Spleen (tissue), 11 donors: ENCODE measurements at regions not wholly inside any gene's neighbourhood (a gene's known extent, or its start where the extent isn't known, plus 50 kb on each side); places are given as distances from the start of the nearest gene placed in this dataset.

Experiments used
- DNase-seq: peaks from one replicate; pipeline ENCODE4 v3.0.0-alpha.2; 2020
- H3K27ac ChIP-seq, 8 donors: fragments of 200-600 bp; sonication (generic) in 7 of 8; 1 replicate in 4 of 8; 2 replicates in 4 of 8; pipeline versions ENCODE4 v1.5.0 to v1.8.0; 2016 to 2021; ENCODE audit warnings: inconsistent platforms in 4 of 8, mild to moderate bottlenecking in 4 of 8, moderate library complexity in 1 of 8
- H3K27me3 ChIP-seq, 7 donors: fragments of 200-600 bp; sonication (generic) in 6 of 7; replicated peaks in 1 of 7; 1 replicate in 4 of 7; 2 replicates in 3 of 7; pipeline versions ENCODE4 v1.5.0 to v1.8.0; 2016 to 2021; ENCODE audit warnings: inconsistent platforms in 3 of 7, mild to moderate bottlenecking in 1 of 7
- H3K36me3 ChIP-seq, 6 donors: fragments of 200-600 bp; sonication (generic) in 5 of 6; 1 replicate in 4 of 6; 2 replicates in 2 of 6; pipeline versions ENCODE4 v1.5.0 to v1.8.0; 2016 to 2021; ENCODE audit warnings: inconsistent platforms in 2 of 6
- H3K4me1 ChIP-seq, 6 donors: fragments of 200-600 bp; sonication (generic) in 5 of 6; 1 replicate in 3 of 6; 2 replicates in 3 of 6; pipeline versions ENCODE4 v1.5.0 to v1.8.0; 2016 to 2021; ENCODE audit warnings: inconsistent platforms in 3 of 6
- H3K4me3 ChIP-seq, 8 donors: fragments of 200-600 bp; sonication (generic) in 7 of 8; 1 replicate in 4 of 8; 2 replicates in 4 of 8; pipeline versions ENCODE4 v1.5.0 to v1.8.0; 2016 to 2021; ENCODE audit warnings: inconsistent platforms in 4 of 8, mild to moderate bottlenecking in 4 of 8, moderate library complexity in 2 of 8
- H3K9me3 ChIP-seq, 8 donors: fragments of 200-600 bp; sonication (generic) in 7 of 8; 1 replicate in 4 of 8; 2 replicates in 4 of 8; pipeline versions ENCODE4 v1.5.0 to v1.8.0; 2016 to 2021; ENCODE audit warnings: inconsistent platforms in 4 of 8
- POLR2A ChIP-seq, 3 donors: fragments of 450-650 bp; IDR thresholded peaks; one replicate each; pipeline ENCODE4 v1.5.1; 2017; ENCODE audit warnings: antibody characterized with exemption in 3 of 3, mild to moderate bottlenecking in 1 of 3
- POLR2AphosphoS5 ChIP-seq, 3 donors: sonication (generic); formaldehyde crosslinking; IDR thresholded peaks; one replicate each; pipeline ENCODE4 v1.5.1; 2017; ENCODE audit warnings: antibody characterized with exemption in 3 of 3
- WGBS, 5 donors: extraction: QIAGEN DNeasy Blood & Tissue Kit in 3 of 5; methylation state at CpG; one replicate each; pipeline versions ENCODE4 v1.1.5 to v1.1.7; 2013 to 2018; 5-methylcytosine and 5-hydroxymethylcytosine counted together
- intact Hi-C: fragments of 100-400 bp; cut with DNase I; formaldehyde crosslinking; loops from one replicate; pipeline ENCODE4 v1.15.0; 2023; ENCODE audit warnings: low total_unique reads
- TF ChIP-seq, protein P1 (sequence below), 11 experiments: fragments of 200-600 bp in 7 of 11; fragments of 450-650 bp in 4 of 11; sonication (generic) in 4 of 11; IDR thresholded peaks in 8 of 11; conservative IDR thresholded peaks in 3 of 11; 1 replicate in 7 of 11; 2 replicates in 4 of 11; pipeline versions ENCODE4 v1.4.0 to v1.8.0; 2016 to 2021; ENCODE audit warnings: antibody characterized with exemption in 11 of 11, inconsistent platforms in 4 of 11, mild to moderate bottlenecking in 1 of 11
- donor health status: healthy with polysubstance abuse.
- donor health status: DM: no; HTN: no; CAD: no; lungs with moderate emphysema.
- donor health status: DM: no; HTN: no; CAD: no.
- donor health status: Bipolar disorder and iron deficiency.
- donor health status: healthy.
- donor health status: DM: no; HTN: no; CAD: no.
- donor health status: DM: yes; HTN: yes; CAD: no.

GRCh38 chr2:88253997-88254396, 83.9 kb downstream of the THNSL2 start:
- TF ChIP-seq, protein P1, sequence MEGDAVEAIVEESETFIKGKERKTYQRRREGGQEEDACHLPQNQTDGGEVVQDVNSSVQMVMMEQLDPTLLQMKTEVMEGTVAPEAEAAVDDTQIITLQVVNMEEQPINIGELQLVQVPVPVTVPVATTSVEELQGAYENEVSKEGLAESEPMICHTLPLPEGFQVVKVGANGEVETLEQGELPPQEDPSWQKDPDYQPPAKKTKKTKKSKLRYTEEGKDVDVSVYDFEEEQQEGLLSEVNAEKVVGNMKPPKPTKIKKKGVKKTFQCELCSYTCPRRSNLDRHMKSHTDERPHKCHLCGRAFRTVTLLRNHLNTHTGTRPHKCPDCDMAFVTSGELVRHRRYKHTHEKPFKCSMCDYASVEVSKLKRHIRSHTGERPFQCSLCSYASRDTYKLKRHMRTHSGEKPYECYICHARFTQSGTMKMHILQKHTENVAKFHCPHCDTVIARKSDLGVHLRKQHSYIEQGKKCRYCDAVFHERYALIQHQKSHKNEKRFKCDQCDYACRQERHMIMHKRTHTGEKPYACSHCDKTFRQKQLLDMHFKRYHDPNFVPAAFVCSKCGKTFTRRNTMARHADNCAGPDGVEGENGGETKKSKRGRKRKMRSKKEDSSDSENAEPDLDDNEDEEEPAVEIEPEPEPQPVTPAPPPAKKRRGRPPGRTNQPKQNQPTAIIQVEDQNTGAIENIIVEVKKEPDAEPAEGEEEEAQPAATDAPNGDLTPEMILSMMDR (IDR thresholded peaks at IDR 0.05 in 8 of 11, conservative IDR thresholded peaks at IDR 0.05 in 3 of 11): no peak
- Histone ChIP-seq H3K4me1 (no peaks in the 10 kb centered on the region), H3K27me3 (peaks cover 0 to 21% (median 0%) of the 10 kb centered on the region in 7 donors), H3K36me3 (no peaks in the 10 kb centered on the region), H3K4me3 (no peak overlapping the region), H3K27ac (no peak overlapping the region), H3K9me3 (no peaks in the 10 kb centered on the region)
- 60 to 79% (median 69%) methylated on average over 1 of the region's 1 CpG for WGBS, 5 donors
- intact Hi-C loops: no loop called here
- DNase-seq: no peak

DNA sequence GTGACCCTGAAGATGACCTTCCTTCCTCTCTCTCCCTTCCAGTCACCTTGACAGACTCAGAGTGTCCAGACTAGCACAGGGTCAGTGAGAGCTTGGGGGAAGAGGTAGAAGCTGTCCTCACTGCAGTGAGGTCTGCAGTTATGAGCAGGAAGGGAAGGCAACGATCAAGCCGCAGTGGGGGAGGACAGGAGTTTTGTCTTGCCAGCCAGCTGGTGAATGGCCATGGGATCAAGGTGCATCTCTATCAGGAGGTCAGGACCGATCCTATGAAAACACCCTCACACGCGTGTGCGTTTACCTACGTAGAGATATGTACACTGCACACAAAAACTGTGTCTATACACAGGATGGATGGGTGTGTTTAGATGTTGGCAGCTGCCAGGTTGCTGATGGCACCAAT, 83.2 kb downstream of the THNSL2 start:
- Histone ChIP-seq H3K9me3 (no peaks in the 10 kb centered on the region), H3K27me3 (peaks cover 0 to 15% (median 0%) of the 10 kb centered on the region in 7 donors), H3K36me3 (no peaks in the 10 kb centered on the region), H3K27ac (no peak overlapping the region), H3K4me1 (no peaks in the 10 kb centered on the region), H3K4me3 (no peak overlapping the region)
- 81 to 99% (median 90%) methylated on average over 7 of the region's 7 CpGs for WGBS, 5 donors
- no peak for DNase-seq
- TF ChIP-seq, protein P1 (IDR thresholded peaks at IDR 0.05 in 8 of 11, conservative IDR thresholded peaks at IDR 0.05 in 3 of 11): no peak
- TF ChIP-seq POLR2AphosphoS5 (IDR thresholded peaks at IDR 0.05) (no peak), POLR2A (IDR thresholded peaks at IDR 0.05) (no peak)
- intact Hi-C loops: no loop called here

DNA sequence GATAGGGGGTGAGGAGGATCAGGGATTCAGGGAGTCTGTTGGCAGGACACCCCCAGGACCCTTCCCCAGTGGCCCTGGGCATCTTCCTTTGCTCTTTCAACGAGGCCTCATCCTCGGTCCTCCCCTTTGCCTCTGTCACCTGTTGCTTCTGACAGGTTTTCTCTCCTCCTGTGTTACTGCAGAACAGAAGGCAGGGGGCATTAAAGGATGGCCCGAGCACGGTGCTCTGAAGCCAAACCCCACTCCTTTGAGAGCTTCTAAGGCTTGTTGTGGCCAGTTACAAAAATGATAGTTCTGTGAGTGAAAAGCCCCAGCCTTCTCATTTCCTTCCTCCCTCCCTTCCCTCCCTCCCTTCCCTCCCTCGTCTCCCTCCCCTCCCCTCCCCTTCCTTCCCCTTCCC, 82.5 kb downstream of the THNSL2 start:
- no peak overlapping the region for H3K27ac ChIP-seq
- 36 to 54% (median 53%) methylated on average over 5 of the region's 5 CpGs for WGBS, 5 donors
- no peaks in the 10 kb centered on the region for H3K36me3 ChIP-seq
- no peaks in the 10 kb centered on the region for H3K9me3 ChIP-seq
- H3K27me3 ChIP-seq: peaks cover 0 to 10% (median 0%) of the 10 kb centered on the region in 7 donors
- no peak overlapping the region for H3K4me3 ChIP-seq
- H3K4me1 ChIP-seq: no peaks in the 10 kb centered on the region
- TF ChIP-seq POLR2AphosphoS5 (IDR thresholded peaks at IDR 0.05) (no peak), POLR2A (IDR thresholded peaks at IDR 0.05) (no peak)
- TF ChIP-seq, protein P1 (IDR thresholded peaks at IDR 0.05 in 8 of 11, conservative IDR thresholded peaks at IDR 0.05 in 3 of 11): no peak
- intact Hi-C loops: no loop called here
- no peak for DNase-seq

DNA sequence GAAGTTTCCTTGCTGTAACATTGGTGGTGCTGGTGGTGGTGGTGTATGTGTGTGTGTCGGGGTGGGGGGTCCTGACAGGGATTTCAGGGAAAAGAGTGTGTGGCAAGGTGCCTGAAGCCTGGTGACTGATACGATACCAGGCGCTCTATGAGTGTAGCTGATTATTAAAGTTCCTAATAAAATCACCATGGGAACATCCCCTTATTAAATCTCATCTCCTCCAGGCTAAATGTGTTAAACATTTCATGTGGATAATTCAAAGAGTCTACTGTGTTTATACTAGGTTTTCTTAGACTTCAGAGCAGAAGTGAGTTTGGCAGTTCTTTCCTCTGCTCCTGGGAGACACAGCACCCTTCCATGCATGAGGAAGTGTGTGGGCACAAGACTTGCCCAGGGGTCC, 82.0 kb downstream of the THNSL2 start:
- no peaks in the 10 kb centered on the region for H3K4me1 ChIP-seq
- TF ChIP-seq POLR2AphosphoS5 (IDR thresholded peaks at IDR 0.05) (no peak), POLR2A (IDR thresholded peaks at IDR 0.05) (no peak)
- TF ChIP-seq, protein P1 (IDR thresholded peaks at IDR 0.05 in 8 of 11, conservative IDR thresholded peaks at IDR 0.05 in 3 of 11): no peak
- no peaks in the 10 kb centered on the region for H3K36me3 ChIP-seq
- DNase-seq: no peak
- intact Hi-C loops: no loop called here
- H3K27ac ChIP-seq: no peak overlapping the region
- H3K4me3 ChIP-seq: no peak overlapping the region
- H3K27me3 ChIP-seq: peaks cover 0 to 11% (median 0%) of the 10 kb centered on the region in 7 donors
- 92 to 96% (median 94%) methylated on average over 3 of the region's 3 CpGs for WGBS, 5 donors
- H3K9me3 ChIP-seq: no peaks in the 10 kb centered on the region
